ENCODE measurements at regions not wholly inside any gene's neighbourhood (a gene's known extent, or its start where the extent isn't known, plus 50 kb on each side); places are given as distances from the start of the nearest gene placed in this dataset.

DNA sequence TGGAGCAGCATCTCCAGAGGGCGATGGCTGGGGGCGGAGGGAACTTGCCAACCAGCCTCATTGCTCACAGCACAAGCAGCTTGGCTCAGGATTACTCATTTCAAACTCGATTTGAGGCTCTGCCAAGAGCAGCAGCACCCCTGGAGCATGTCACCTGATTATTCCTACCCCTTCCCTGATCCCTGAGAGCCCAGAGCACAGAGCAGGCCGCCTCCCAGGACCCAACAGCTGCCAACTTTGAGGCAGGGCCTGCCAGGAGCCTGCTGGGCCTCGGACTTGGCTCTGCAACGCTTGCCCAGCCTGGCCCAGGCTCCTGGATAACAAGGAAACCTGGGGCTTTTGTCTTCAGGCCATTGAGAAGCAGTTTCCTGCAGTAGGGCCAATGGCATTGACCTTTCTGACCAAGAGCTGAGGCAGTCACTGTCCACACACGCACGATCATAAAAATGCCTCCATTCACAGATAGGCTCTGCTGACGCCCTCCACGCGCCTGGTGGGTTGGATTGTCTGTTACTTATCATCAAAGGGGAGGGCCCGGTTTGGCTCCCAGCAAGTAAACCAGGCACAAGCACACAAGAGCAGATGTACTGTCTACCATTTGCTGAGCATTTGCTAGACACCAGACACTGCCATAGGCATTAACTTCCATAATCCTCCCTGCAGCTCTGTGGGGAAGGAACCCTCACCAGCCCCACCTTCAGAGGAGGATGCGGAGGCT lies 406.6 kb upstream of the EEF2KMT start:
- no peak for DNase-seq
- Mint-ChIP-seq H3K4me3 (ENCODE audit: unreplicated experiment) (no peak overlapping the region), H3K27ac (ENCODE audit: unreplicated experiment) (no peak overlapping the region), H3K27me3 (ENCODE audit: unreplicated experiment) (peaks cover 7% of the 10 kb centered on the region), H3K9me3 (ENCODE audit: unreplicated experiment) (peaks cover 3% of the 10 kb centered on the region), H3K36me3 (ENCODE audit: unreplicated experiment) (no peaks in the 10 kb centered on the region), H3K4me1 (ENCODE audit: low read depth, unreplicated experiment) (peaks cover 4% of the 10 kb centered on the region)
- no peak for TF ChIP-seq CTCF (IDR thresholded peaks at IDR 0.05; ENCODE audit: partially characterized antibody, unreplicated experiment)

GRCh38 chr16:5502944-5503343 lies 405.3 kb upstream of the EEF2KMT start:
- TF ChIP-seq CTCF (IDR thresholded peaks at IDR 0.05; ENCODE audit: partially characterized antibody, unreplicated experiment) = no peak
- H3K36me3 Mint-ChIP-seq (ENCODE audit: unreplicated experiment) = no peaks in the 10 kb centered on the region
- H3K27me3 Mint-ChIP-seq (ENCODE audit: unreplicated experiment) = peaks cover 8% of the 10 kb centered on the region
- no peak overlapping the region for H3K4me3 Mint-ChIP-seq (ENCODE audit: unreplicated experiment)
- peaks cover 3% of the 10 kb centered on the region for H3K9me3 Mint-ChIP-seq (ENCODE audit: unreplicated experiment)
- no peak overlapping the region for H3K27ac Mint-ChIP-seq (ENCODE audit: unreplicated experiment)
- H3K4me1 Mint-ChIP-seq (ENCODE audit: low read depth, unreplicated experiment) = peaks cover 4% of the 10 kb centered on the region
- no peak for DNase-seq

GRCh38 chr16:5502467-5502869 lies 404.9 kb upstream of the EEF2KMT start:
- Mint-ChIP-seq H3K9me3 (ENCODE audit: unreplicated experiment) (peaks cover 3% of the 10 kb centered on the region), H3K4me3 (ENCODE audit: unreplicated experiment) (no peak overlapping the region), H3K27me3 (ENCODE audit: unreplicated experiment) (peaks cover 11% of the 10 kb centered on the region), H3K27ac (ENCODE audit: unreplicated experiment) (no peak overlapping the region), H3K36me3 (ENCODE audit: unreplicated experiment) (no peaks in the 10 kb centered on the region), H3K4me1 (ENCODE audit: low read depth, unreplicated experiment) (peaks cover 4% of the 10 kb centered on the region)
- TF ChIP-seq CTCF (IDR thresholded peaks at IDR 0.05; ENCODE audit: partially characterized antibody, unreplicated experiment) = peak; percentile 31
- DNase-seq = peak; percentile 62

- no peak for DNase-seq
- no peak overlapping the region for H3K4me3 Mint-ChIP-seq (ENCODE audit: unreplicated experiment)
- peaks cover 11% of the 10 kb centered on the region for H3K27me3 Mint-ChIP-seq (ENCODE audit: unreplicated experiment)
- peaks cover 4% of the 10 kb centered on the region for H3K4me1 Mint-ChIP-seq (ENCODE audit: low read depth, unreplicated experiment)
- H3K36me3 Mint-ChIP-seq (ENCODE audit: unreplicated experiment) = no peaks in the 10 kb centered on the region
- TF ChIP-seq CTCF (IDR thresholded peaks at IDR 0.05; ENCODE audit: partially characterized antibody, unreplicated experiment) = no peak
- peaks cover 3% of the 10 kb centered on the region for H3K9me3 Mint-ChIP-seq (ENCODE audit: unreplicated experiment)
- H3K27ac Mint-ChIP-seq (ENCODE audit: unreplicated experiment) = no peak overlapping the region
Observed at GRCh38 chr16:5500526-5500925, 402.9 kb upstream of the EEF2KMT start.

DNA sequence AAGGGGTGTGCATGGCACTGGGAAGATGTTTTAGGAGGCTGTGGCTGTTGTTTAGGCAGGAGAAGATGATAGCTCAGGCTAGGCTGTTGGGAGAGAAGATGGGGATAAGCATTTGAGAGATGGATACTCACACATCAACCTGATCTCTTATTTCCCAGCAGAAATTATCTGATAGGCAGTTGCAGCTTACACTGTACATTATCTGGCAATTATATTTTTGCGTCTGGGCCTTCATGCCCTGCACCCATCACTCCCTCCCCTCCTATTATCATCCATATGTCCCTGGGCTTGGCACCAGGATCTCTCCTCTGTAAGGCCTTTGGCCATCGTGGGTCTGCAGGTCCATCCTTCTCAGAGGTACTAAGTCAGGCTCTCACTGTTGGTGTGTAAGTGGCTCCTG lies 401.0 kb upstream of the EEF2KMT start:
- no peak for TF ChIP-seq CTCF (IDR thresholded peaks at IDR 0.05; ENCODE audit: partially characterized antibody, unreplicated experiment)
- Mint-ChIP-seq H3K36me3 (ENCODE audit: unreplicated experiment) (no peaks in the 10 kb centered on the region), H3K27ac (ENCODE audit: unreplicated experiment) (no peak overlapping the region), H3K27me3 (ENCODE audit: unreplicated experiment) (peaks cover 5% of the 10 kb centered on the region), H3K4me3 (ENCODE audit: unreplicated experiment) (no peak overlapping the region), H3K4me1 (ENCODE audit: low read depth, unreplicated experiment) (no peaks in the 10 kb centered on the region), H3K9me3 (ENCODE audit: unreplicated experiment) (peaks cover 3% of the 10 kb centered on the region)
- no peak for DNase-seq

Data from glutamatergic neuron (in vitro differentiated cells).